Ishikawa (cell line): ENCODE measurements at regions not wholly inside any gene's neighbourhood (a gene's known extent, or its start where the extent isn't known, plus 50 kb on each side); places are given as distances from the start of the nearest gene placed in this dataset.

Experiments
- CREB1 ChIP-seq: IDR thresholded peaks from 2 replicates; pipeline ENCODE4 v1.6.1; 2012; ENCODE audit warnings: low read depth
- TAF1 ChIP-seq: IDR thresholded peaks from 2 replicates; pipeline ENCODE4 v1.6.1; 2012; ENCODE audit warnings: low read depth, mild to moderate bottlenecking
- TEAD4 ChIP-seq: IDR thresholded peaks from 2 replicates; pipeline ENCODE4 v1.6.1; 2012

DNA sequence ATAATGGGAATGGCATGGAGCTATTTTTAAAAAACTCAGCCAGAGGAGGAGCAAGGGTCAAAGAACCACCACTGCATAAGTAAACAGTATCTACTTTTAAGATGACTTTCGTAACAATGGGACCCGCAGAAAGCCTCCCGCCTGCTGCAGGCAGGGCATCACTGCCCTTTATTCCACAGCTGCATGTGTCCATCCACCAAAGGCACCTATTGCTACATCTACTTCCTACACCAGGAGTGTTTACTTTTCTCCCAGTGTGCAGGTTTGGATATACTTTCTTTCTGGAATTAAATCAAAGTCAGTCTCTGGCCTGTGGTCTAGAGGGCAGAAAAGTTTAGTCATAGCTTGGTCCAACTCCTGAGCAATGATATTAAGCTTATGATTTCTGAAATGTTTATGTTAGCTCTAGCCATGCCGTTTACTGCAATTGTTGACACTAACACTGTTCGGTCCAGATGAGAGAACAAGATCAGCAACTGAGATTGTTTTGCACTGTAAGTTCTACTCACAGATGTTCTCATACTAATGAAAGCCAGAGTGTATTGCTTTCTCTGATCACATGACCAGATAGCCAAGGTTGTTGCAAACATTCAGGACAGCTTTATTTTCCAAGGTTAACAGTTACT, 391.5 kb downstream of the FGF10 start:
- TF ChIP-seq TAF1 (no peak), TEAD4 (no peak), CREB1 (no peak)
